GM12872 (cell line): ENCODE measurements at regions not wholly inside any gene's neighbourhood (a gene's known extent, or its start where the extent isn't known, plus 50 kb on each side); places are given as distances from the start of the nearest gene placed in this dataset.

Experiments
- TF ChIP-seq, protein P1 (sequence below): IDR thresholded peaks from 3 replicates; pipeline ENCODE4 v1.5.1; 2011; ENCODE audit warnings: low read depth, mild to moderate bottlenecking, low read length, moderate library complexity; ENCODE audit not compliant: insufficient read depth

DNA sequence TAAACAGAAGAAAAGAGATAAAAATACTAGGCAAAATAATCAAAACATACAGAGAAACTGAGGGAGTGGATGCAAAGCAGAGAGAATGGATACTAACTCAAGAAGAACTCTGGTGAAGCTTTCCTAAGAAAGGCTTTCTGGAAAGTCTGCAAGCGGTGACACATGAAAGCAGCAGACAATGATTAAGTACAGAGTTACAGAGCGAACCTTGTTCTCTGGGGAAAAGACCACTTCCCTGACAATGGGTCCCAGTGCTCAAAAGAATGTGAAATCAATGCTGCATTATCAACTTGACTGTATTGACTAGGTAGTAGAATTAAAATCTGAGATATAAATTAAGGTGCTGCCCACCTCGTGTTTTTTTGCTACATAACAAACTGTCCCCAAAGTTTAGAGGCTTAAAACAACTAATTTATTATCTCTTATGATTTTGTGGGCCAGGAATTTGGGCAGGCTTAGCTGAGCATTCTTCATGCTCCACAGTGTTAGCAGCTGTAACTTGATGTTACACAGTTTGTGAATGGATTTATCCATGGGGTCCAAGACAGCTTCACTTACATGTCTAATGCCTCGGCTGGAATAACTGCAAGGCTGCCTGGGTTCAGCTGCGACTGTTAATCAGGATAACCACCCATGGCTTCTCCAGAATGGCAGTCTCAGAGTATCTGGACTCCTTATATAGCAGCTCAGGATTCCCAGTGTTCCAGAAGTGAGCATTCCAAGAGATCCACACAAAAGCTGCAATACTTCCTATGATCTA is 106.9 kb upstream of the INPP4B start:
- TF ChIP-seq, protein P1, sequence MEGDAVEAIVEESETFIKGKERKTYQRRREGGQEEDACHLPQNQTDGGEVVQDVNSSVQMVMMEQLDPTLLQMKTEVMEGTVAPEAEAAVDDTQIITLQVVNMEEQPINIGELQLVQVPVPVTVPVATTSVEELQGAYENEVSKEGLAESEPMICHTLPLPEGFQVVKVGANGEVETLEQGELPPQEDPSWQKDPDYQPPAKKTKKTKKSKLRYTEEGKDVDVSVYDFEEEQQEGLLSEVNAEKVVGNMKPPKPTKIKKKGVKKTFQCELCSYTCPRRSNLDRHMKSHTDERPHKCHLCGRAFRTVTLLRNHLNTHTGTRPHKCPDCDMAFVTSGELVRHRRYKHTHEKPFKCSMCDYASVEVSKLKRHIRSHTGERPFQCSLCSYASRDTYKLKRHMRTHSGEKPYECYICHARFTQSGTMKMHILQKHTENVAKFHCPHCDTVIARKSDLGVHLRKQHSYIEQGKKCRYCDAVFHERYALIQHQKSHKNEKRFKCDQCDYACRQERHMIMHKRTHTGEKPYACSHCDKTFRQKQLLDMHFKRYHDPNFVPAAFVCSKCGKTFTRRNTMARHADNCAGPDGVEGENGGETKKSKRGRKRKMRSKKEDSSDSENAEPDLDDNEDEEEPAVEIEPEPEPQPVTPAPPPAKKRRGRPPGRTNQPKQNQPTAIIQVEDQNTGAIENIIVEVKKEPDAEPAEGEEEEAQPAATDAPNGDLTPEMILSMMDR, result no peak

DNA sequence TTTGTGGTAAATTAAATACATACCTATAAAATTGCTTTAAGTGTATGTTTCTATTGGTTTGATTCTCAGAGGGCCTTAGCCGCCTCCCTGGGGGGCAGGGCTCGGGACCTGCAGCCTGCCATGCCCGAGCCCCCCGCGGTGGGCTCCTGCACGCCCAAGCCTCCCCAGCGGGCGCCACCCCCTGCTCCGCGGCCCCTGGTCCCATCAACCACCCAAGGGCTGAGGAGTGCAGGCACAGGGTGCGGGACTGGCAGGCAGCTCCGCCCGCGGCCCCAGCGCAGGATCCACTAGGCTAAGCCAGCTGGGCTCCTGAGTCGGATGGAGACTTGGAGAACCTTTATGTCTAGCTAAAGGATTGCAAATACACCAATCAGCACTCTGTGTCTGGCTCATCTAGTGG is 108.3 kb upstream of the INPP4B start:
- TF ChIP-seq, protein P1, result no peak

DNA sequence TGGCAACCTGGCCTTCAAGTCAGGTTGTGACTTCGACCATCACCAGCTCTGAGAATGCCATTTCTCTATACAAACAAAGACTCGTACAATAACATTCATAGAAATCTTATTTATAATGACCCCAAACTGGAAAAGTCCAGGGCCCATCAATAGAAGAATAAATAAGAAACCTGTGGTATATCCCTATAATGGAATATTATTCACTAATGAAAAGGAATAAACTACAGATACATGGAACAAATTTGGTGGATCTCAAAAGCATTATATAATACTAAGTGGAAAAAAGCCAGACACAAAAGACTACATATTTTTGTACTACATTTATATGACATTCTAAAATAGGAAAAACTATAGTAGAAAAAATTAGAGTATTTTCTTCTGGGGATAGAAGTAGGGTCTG is 109.4 kb upstream of the INPP4B start:
- TF ChIP-seq, protein P1, result no peak

DNA sequence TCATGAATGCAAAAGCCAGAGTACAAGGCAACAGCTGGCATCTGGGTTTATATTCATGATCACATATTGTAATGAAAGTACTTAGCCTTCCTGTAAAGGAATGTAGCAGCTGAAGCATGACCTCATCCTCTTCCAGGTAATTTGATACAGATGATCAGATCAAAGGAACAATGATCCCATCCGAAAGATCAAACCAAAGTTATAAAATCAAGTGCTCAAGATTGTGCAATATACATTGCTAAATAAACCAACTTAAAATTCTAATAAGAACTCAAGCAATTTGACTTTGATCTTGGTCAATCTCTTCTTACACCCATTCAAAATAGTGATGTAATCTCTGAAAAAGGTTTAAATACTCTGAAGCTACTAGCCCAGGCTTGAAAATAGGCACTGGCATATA is 113.1 kb upstream of the INPP4B start:
- TF ChIP-seq, protein P1, result no peak

DNA sequence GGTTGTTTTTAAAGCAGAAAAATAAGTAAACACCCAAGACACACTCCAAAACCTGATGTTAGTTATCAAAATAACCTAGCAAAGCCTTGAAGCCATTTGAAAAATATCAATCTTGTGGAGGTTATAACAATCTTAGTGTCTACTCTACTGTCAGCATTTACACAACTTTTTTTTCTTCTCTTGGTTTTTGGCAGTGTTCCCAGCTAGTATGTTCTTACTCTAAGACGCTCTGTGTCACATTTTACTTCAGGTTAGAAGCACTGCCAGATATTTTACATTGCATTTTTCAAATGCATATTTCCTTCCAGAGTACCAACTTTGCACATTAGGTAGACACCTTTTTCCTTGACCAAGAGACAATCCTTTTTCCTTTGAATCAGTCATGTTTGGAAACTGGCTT is 114.0 kb upstream of the INPP4B start:
- TF ChIP-seq, protein P1, result no peak

DNA sequence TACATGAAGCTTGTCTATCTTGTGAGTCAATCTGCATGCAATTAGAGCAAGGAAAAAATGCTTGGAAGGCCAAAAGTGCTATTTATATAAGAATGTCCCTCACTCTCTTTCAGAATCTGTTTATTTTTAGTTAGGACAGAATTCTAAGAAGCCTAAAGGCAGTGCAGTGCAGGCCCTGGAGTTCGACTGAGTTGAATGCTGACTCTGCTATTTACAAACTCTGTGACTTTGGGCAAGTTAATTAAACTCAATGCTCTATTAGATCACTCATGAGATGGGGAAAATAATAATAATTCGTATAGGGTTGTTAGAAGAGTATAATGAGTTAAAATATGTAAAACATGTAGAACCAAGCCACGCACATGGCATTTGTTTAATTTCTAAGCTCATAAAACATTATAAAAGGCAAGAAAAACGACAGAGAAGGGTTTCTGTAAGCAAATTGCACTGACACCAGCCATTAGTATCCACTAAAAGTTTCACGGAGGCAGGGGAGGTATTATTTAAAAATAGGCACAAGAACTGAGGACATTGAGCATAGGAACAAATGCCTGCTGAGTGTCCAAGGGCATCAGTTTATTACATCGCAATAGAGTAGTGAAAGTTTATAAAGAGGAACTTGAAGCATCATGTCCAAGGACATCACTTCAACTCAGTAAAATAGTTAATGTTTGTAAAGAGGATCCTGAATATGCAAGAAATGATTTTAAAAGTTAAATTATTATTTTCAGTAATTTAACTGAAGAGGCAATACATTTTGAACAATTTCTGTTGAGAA is 115.0 kb upstream of the INPP4B start:
- TF ChIP-seq, protein P1, result no peak

DNA sequence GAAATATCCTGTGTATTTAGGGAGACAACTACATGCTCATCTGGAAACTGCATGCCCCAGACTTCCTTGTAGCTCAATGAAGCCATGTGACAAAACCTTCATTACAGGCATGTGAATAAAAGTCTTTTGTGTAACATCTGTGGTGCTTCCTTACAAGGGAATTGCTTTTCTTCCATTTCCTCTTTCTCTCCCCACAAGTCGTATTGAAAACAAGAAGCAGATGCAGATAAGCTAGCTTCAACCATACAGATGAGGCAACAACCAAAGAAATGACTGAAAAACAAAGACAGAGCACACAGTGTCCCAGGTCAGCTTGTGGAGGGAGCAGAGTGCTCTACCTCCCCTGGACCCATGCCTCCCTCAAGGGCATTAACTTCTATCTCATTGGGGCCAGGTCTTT is 115.8 kb upstream of the INPP4B start:
- TF ChIP-seq, protein P1, result no peak
